GM23248 (cell line): ENCODE measurements at regions not wholly inside any gene's neighbourhood (a gene's known extent, or its start where the extent isn't known, plus 50 kb on each side); places are given as distances from the start of the nearest gene placed in this dataset.

Experiments used
- DNase-seq: peaks from one replicate; pipeline ENCODE4 v3.0.0-alpha.2; 2015
- H2AFZ ChIP-seq: fragments of 200-600 bp; sonication (generic); 2 replicates; pipeline ENCODE4 v1.6.1; 2016; ENCODE audit warnings: antibody characterized with exemption
- H3F3A ChIP-seq: fragments of 200-600 bp; sonication (generic); 2 replicates; pipeline ENCODE4 v1.6.1; 2016; ENCODE audit warnings: mild to moderate bottlenecking, antibody characterized with exemption, mixed run types; ENCODE audit not compliant: insufficient read depth
- H3K27ac ChIP-seq: fragments of 200-600 bp; sonication (generic); 2 replicates; pipeline ENCODE4 v1.5.1; 2016; ENCODE audit warnings: mild to moderate bottlenecking
- H3K27me3 ChIP-seq: fragments of 200-600 bp; sonication (generic); replicated peaks from 2 replicates; pipeline ENCODE4 v1.6.1; 2016; ENCODE audit warnings: mild to moderate bottlenecking; ENCODE audit not compliant: insufficient read depth
- H3K36me3 ChIP-seq: fragments of 200-600 bp; sonication (generic); 2 replicates; pipeline ENCODE4 v1.6.1; 2016; ENCODE audit warnings: low read depth, mild to moderate bottlenecking
- H3K4me1 ChIP-seq: fragments of 200-600 bp; sonication (generic); 2 replicates; pipeline ENCODE4 v1.6.1; 2016; ENCODE audit warnings: mild to moderate bottlenecking; ENCODE audit not compliant: insufficient read depth
- H3K4me2 ChIP-seq: fragments of 200-600 bp; sonication (generic); one replicate; pipeline ENCODE4 v1.6.1; 2016; ENCODE audit warnings: mild to moderate bottlenecking; ENCODE audit not compliant: unreplicated experiment
- H3K4me3 ChIP-seq: fragments of 200-600 bp; sonication (generic); 2 replicates; pipeline ENCODE4 v1.5.1; 2016; ENCODE audit warnings: mild to moderate bottlenecking
- H3K79me2 ChIP-seq: fragments of 200-600 bp; sonication (generic); 2 replicates; pipeline ENCODE4 v1.6.1; 2016; ENCODE audit warnings: mild to moderate bottlenecking; ENCODE audit not compliant: insufficient read depth
- H3K9ac ChIP-seq: fragments of 200-600 bp; sonication (generic); 2 replicates; pipeline ENCODE4 v1.6.1; 2016; ENCODE audit warnings: mild to moderate bottlenecking
- H3K9me2 ChIP-seq: fragments of 200-600 bp; sonication (generic); 2 replicates; pipeline ENCODE4 v1.6.1; 2016; ENCODE audit warnings: mixed run types, mild to moderate bottlenecking, moderate library complexity; ENCODE audit not compliant: insufficient read depth
- H3K9me3 ChIP-seq: fragments of 200-600 bp; sonication (generic); one replicate; pipeline ENCODE4 v1.6.1; 2017; ENCODE audit warnings: low read depth
- H4K20me1 ChIP-seq: fragments of 200-600 bp; sonication (generic); 2 replicates; pipeline ENCODE4 v1.6.0; 2016; ENCODE audit not compliant: insufficient read depth
- EZH2 ChIP-seq: fragments of 200-600 bp; sonication (generic); IDR thresholded peaks from 2 replicates; pipeline ENCODE4 v1.6.1; 2018; ENCODE audit warnings: antibody characterized with exemption, mild to moderate bottlenecking; ENCODE audit not compliant: insufficient read depth, poor library complexity, severe bottlenecking
- EZH2phosphoT487 ChIP-seq: fragments of 200-600 bp; sonication (generic); IDR thresholded peaks from 2 replicates; pipeline ENCODE4 v1.6.1; 2018; ENCODE audit warnings: antibody characterized with exemption, moderate library complexity, mild to moderate bottlenecking, low read depth; ENCODE audit not compliant: insufficient read depth
- WGBS, 2 experiments: methylation state at CpG; one replicate each; pipeline ENCODE4 v1.1.6; 2015 to 2017; ENCODE audit warnings: low lambda C conversion rate in 2 of 2, low coverage in 1 of 2; ENCODE audit errors: missing lambda C conversion rate in 2 of 2; 5-methylcytosine and 5-hydroxymethylcytosine counted together
- in situ Hi-C: fragments of 300-500 bp; cut with MboI; formaldehyde crosslinking; loops from 2 replicates; pipeline ENCODE4 v1.15.0; 2020

DNA sequence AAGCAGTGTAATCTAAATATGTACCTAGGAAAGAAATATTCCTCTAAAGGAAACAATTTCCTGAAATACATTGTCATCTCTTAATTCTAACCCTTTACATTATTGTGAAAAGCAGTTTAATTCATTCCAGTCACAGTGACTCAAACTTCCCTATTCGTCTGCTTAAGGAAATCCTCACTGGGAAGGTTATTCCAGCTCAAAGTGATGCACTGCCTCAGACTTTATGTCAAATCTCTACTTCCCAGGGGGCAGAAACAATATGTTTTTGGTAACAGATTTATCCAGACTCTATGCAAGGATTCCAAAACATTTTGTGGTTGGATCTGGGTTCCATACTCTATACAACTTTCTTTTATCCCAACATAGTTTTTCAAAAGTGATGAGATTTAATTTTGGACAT, 145.2 kb downstream of the NTMT2 start:
- H3K9me2 ChIP-seq, result no peaks in the 10 kb centered on the region
- H3K4me2 ChIP-seq, result no peak overlapping the region
- 4 to 16% methylated on average over 1 of the region's 1 CpG for WGBS, 2 experiments
- H3K79me2 ChIP-seq, result no peaks in the 10 kb centered on the region
- no peaks in the 10 kb centered on the region for H3K4me1 ChIP-seq
- no peaks in the 10 kb centered on the region for H4K20me1 ChIP-seq
- no peaks in the 10 kb centered on the region for H3K9me3 ChIP-seq
- H3F3A ChIP-seq, result peaks cover 6% of the 10 kb centered on the region; the same call in 1 of the 2 replicates
- no peak overlapping the region for H3K9ac ChIP-seq
- peak; percentile 64 for DNase-seq
- no peaks in the 10 kb centered on the region for H3K27me3 ChIP-seq
- no peak overlapping the region for H2AFZ ChIP-seq
- H3K36me3 ChIP-seq, result no peaks in the 10 kb centered on the region
- in situ Hi-C loops, result no loop called here
- TF ChIP-seq EZH2, result no peak
- TF ChIP-seq EZH2phosphoT487, result no peak
- H3K27ac ChIP-seq, result no peak overlapping the region
- H3K4me3 ChIP-seq, result no peak overlapping the region

DNA sequence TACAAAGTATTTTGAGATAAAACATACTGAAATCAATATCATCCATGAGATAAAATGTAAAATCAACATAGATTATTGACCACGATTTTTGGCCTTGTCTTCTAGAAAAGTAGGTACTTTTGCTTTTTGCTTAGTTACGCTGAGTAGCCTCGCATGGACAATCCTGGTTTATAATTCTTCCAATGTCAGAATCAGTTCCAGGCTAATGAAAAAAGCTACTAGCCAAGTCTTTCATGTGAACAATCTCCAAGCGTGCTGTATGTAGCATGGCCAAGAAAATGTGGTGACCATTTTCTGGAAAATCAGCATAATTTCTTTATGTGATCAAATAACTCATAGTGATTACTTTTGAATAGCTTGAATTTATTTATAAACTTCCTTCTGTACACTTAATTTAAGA, 145.8 kb downstream of the NTMT2 start:
- no peak overlapping the region for H3K4me3 ChIP-seq
- H3K27me3 ChIP-seq, result no peaks in the 10 kb centered on the region
- no peaks in the 10 kb centered on the region for H3K79me2 ChIP-seq
- no peak for DNase-seq
- no peaks in the 10 kb centered on the region for H3K4me1 ChIP-seq
- no peaks in the 10 kb centered on the region for H3K9me3 ChIP-seq
- 69 to 75% methylated on average over 4 of the region's 4 CpGs for WGBS, 2 experiments
- H3K9me2 ChIP-seq, result no peaks in the 10 kb centered on the region
- no peak for TF ChIP-seq EZH2phosphoT487
- TF ChIP-seq EZH2, result no peak
- peaks cover 6% of the 10 kb centered on the region; the same call in 1 of the 2 replicates for H3F3A ChIP-seq
- H3K9ac ChIP-seq, result no peak overlapping the region
- no peak overlapping the region for H2AFZ ChIP-seq
- no peak overlapping the region for H3K4me2 ChIP-seq
- in situ Hi-C loops, result no loop called here
- H3K36me3 ChIP-seq, result no peaks in the 10 kb centered on the region
- no peak overlapping the region for H3K27ac ChIP-seq
- no peaks in the 10 kb centered on the region for H4K20me1 ChIP-seq

DNA sequence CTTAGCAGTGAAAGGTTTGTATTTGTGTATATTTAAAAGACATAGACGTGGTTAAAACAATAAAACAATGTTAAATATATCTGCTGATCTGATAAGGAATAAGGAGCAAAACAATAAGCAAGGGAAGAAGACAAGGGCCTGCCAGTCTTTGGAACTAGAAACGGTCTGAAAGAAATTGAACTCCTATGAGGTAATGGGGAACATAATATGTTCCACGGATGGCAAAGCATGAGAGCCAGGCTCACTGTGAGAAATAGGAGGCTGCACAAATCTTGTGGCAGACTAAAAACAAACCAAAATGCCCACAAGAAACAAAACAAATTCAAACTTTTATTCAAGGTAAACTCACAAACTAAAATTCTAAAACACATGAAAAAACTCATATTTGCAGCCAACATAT, 150.5 kb downstream of the NTMT2 start:
- H3K79me2 ChIP-seq, result no peaks in the 10 kb centered on the region
- no peaks in the 10 kb centered on the region for H3K36me3 ChIP-seq
- H3K27me3 ChIP-seq, result no peaks in the 10 kb centered on the region
- no peaks in the 10 kb centered on the region for H4K20me1 ChIP-seq
- H3F3A ChIP-seq, result peaks cover 1% of the 10 kb centered on the region; the same call in 1 of the 2 replicates
- H3K4me3 ChIP-seq, result no peak overlapping the region
- WGBS, 2 experiments, result 29 to 33% methylated on average over 3 of the region's 3 CpGs
- H3K27ac ChIP-seq, result no peak overlapping the region
- TF ChIP-seq EZH2phosphoT487 (no peak), EZH2 (no peak)
- H3K9me2 ChIP-seq, result no peaks in the 10 kb centered on the region
- no peak for DNase-seq
- no peaks in the 10 kb centered on the region for H3K9me3 ChIP-seq
- no peak overlapping the region for H3K4me2 ChIP-seq
- H2AFZ ChIP-seq, result 0 out of 2 replicates have a peak overlapping the region, but pooled peaks have one; percentile 30
- in situ Hi-C loops, result no loop called here
- no peaks in the 10 kb centered on the region for H3K4me1 ChIP-seq
- H3K9ac ChIP-seq, result no peak overlapping the region

DNA sequence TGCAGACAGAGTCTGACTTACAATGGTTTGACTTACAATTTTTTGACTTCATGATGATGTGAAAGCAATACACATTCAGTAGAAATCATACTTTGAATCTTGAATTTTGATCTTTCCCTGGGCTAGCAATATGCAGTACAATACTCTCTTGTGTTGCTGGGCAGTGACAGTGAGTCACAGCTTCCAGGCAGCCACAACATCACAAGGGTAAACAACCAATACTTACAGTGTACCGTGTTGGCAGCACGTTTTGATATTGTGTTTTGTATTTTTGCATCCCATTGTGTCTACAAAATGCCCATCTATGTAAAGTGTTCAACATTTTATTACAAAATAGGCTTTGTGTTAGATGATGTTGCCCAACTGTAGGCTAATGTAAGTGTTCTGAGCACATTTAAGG, 150.9 kb downstream of the NTMT2 start:
- in situ Hi-C loops, result no loop called here
- no peaks in the 10 kb centered on the region for H3K27me3 ChIP-seq
- no peak overlapping the region for H3K4me3 ChIP-seq
- no peaks in the 10 kb centered on the region for H3K4me1 ChIP-seq
- no peaks in the 10 kb centered on the region for H3K79me2 ChIP-seq
- H4K20me1 ChIP-seq, result no peaks in the 10 kb centered on the region
- no peak overlapping the region for H3K27ac ChIP-seq
- 27 to 30% methylated on average over 2 of the region's 2 CpGs for WGBS, 2 experiments
- H3K4me2 ChIP-seq, result no peak overlapping the region
- 0 out of 2 replicates have a peak overlapping the region, but pooled peaks have one; percentile 30 for H2AFZ ChIP-seq
- no peaks in the 10 kb centered on the region for H3F3A ChIP-seq
- no peaks in the 10 kb centered on the region for H3K9me2 ChIP-seq
- no peaks in the 10 kb centered on the region for H3K36me3 ChIP-seq
- no peaks in the 10 kb centered on the region for H3K9me3 ChIP-seq
- DNase-seq, result peak; percentile 56
- TF ChIP-seq EZH2, result no peak
- no peak overlapping the region for H3K9ac ChIP-seq

DNA sequence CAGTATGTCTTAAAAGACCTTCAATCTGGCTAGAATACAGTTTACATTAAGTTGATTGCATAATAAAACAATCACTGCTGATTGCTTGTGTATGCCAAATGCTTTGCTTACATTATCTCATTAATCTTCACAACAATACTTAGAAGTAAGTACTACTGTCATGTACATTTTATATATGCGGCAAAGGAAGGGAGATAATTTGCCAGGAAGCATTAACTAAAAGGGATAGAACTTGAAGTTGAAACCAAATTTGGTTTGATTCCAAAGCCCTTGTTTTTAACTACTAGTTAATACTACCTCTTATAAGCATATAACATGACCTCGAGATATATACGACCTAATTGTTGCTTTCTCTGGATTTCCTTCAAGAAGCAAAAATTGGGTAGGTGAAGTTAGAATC, 155.8 kb downstream of the NTMT2 start:
- Histone ChIP-seq H3K4me1 (peaks cover 6% of the 10 kb centered on the region), H3K4me3 (no peak overlapping the region), H3K36me3 (no peaks in the 10 kb centered on the region), H3K4me2 (no peak overlapping the region), H3K27me3 (no peaks in the 10 kb centered on the region), H3F3A (peaks cover 1% of the 10 kb centered on the region; the same call in 1 of the 2 replicates), H3K27ac (no peak overlapping the region), H4K20me1 (no peaks in the 10 kb centered on the region), H3K9ac (no peak overlapping the region), H3K9me3 (no peaks in the 10 kb centered on the region), H2AFZ (no peak overlapping the region), H3K79me2 (no peaks in the 10 kb centered on the region), H3K9me2 (no peaks in the 10 kb centered on the region)
- in situ Hi-C loops, result no loop called here
- DNase-seq, result no peak
- WGBS, 2 experiments, result 92 to 95% methylated on average over 3 of the region's 3 CpGs
- no peak for TF ChIP-seq EZH2
- TF ChIP-seq EZH2phosphoT487, result no peak
